Stomach (tissue), 4 donors: ENCODE measurements at regions not wholly inside any gene's neighbourhood (a gene's known extent, or its start where the extent isn't known, plus 50 kb on each side); places are given as distances from the start of the nearest gene placed in this dataset.

ENCODE experiments used
- EP300 ChIP-seq: sonication (generic); formaldehyde crosslinking; IDR thresholded peaks from one replicate; pipeline ENCODE4 v1.6.1; 2017; ENCODE audit warnings: antibody characterized with exemption
- POLR2A ChIP-seq, 4 donors: fragments of 450-650 bp; IDR thresholded peaks; one replicate each; pipeline ENCODE4 v1.6.1; 2016; ENCODE audit warnings: antibody characterized with exemption in 4 of 4, control low read depth in 2 of 4, mild to moderate bottlenecking in 1 of 4, moderate library complexity in 1 of 4
- POLR2AphosphoS5 ChIP-seq, 3 donors: sonication (generic); formaldehyde crosslinking; IDR thresholded peaks; one replicate each; pipeline ENCODE4 v1.6.1; 2016; ENCODE audit warnings: antibody characterized with exemption in 3 of 3
- TF ChIP-seq, protein P1 (sequence below), 7 experiments: fragments of 450-650 bp in 4 of 7; fragments of 200-600 bp in 3 of 7; sonication (generic) in 3 of 7; IDR thresholded peaks; one replicate each; pipeline ENCODE4 v1.5.1; 2016 to 2019; ENCODE audit warnings: antibody characterized with exemption in 7 of 7, control low read depth in 2 of 7, mild to moderate bottlenecking in 1 of 7

DNA sequence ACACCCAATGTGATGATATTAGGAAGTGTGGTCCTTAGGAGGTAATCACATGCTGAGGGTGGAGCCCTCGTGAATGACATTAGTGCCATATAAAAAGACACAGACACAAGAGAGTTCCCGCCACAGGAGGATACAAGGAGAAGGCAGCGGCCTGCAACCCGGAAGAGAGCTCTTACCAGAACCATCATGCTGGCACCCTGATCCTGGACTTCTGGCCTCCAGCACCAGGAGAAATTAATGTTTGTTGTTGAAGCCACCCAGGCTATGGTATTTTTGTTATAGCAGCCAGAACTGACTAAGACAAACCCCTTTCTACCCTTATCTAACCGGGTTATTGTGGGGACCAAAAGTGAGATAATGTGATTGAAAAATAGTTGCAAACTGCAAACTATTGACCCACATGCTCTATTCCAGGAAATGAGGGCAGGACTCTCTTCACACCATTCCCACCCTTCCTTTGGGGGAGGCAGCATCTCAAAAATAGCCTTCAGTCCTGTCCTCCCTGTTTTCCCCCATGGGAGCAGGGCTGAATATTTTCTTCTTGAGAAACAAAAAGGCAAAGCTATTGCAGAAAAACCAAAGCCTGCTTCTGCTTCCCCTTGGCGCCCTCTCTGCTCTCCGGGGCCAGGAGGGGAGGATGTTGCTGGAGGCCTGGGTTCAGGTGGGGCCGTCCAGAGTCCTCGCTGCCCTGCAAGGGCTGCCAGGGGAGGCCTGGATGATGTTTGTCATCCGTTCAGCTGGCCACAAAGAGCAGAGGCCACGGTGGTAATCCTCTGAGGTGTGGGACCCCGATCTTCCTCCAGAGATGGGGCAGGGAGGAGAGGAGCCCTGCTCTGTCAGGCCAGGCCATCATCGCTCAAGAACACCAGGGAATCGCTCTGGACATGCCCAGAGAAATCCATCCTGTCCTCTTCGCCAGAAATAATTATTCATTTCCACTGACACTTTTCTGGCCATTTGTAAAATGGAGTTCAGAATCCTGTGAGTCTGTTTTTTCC is 73.8 kb upstream of the HAAO start:
- TF ChIP-seq POLR2AphosphoS5 (IDR thresholded peaks at IDR 0.05): no peak
- TF ChIP-seq, protein P1, sequence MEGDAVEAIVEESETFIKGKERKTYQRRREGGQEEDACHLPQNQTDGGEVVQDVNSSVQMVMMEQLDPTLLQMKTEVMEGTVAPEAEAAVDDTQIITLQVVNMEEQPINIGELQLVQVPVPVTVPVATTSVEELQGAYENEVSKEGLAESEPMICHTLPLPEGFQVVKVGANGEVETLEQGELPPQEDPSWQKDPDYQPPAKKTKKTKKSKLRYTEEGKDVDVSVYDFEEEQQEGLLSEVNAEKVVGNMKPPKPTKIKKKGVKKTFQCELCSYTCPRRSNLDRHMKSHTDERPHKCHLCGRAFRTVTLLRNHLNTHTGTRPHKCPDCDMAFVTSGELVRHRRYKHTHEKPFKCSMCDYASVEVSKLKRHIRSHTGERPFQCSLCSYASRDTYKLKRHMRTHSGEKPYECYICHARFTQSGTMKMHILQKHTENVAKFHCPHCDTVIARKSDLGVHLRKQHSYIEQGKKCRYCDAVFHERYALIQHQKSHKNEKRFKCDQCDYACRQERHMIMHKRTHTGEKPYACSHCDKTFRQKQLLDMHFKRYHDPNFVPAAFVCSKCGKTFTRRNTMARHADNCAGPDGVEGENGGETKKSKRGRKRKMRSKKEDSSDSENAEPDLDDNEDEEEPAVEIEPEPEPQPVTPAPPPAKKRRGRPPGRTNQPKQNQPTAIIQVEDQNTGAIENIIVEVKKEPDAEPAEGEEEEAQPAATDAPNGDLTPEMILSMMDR (IDR thresholded peaks at IDR 0.05): no peak
- TF ChIP-seq POLR2A (IDR thresholded peaks at IDR 0.05): no peak
- no peak for TF ChIP-seq EP300
